Activated CD8-positive, alpha-beta memory T cell treated with anti-CD3 and anti-CD28 coated beads, Interleukin-2, amount 50 U/mL, for 48 hours (primary cell): ENCODE measurements at regions not wholly inside any gene's neighbourhood (a gene's known extent, or its start where the extent isn't known, plus 50 kb on each side); places are given as distances from the start of the nearest gene placed in this dataset.
"Not testable (repeated sequence)": the region's sequence is repeated elsewhere in the genome, so short reads cannot be mapped to it uniquely, and the experiment has no call there.

Experiments used
- DNase-seq: peaks from one replicate; pipeline ENCODE4 v3.0.0-alpha.2; 2020

DNA sequence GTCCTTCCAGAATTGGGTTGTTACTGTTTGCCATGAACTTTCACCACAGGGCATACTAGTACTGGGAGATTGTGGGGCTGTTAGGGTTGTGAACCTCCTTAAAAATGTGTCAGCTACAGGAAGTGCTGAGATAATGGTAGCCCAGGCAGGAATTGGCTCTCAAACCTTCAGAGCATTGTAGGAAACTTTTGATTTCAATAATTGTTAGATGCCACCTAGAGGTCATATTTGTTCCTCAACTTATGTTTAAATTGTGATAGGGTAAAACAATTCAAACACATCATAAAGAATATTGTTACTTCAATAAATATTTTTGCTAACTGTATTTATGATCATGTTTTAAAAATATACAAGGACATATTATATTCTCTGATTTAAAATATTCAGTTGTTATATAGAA, 594.6 kb downstream of the ADCYAP1 start:
- no peak for DNase-seq

DNA sequence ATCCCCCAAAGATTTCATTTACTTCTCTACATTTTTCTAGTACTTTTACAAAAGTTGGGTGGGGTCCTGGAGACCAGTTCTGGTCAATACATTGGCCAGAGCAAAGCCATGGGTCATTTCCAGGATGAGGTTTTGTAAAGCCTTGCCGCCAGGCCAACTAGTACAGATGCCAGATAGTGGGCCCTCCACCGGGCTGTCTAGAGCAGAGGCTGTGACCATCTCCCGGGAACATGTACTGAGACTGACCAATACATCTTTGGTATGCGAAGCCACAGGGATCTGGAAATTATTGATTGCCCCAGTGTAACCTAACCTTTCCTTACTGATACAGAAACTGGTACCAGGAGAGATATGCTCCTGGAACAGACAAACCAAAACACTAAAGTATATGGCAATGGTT, 599.2 kb downstream of the ADCYAP1 start:
- DNase-seq: no peak

DNA sequence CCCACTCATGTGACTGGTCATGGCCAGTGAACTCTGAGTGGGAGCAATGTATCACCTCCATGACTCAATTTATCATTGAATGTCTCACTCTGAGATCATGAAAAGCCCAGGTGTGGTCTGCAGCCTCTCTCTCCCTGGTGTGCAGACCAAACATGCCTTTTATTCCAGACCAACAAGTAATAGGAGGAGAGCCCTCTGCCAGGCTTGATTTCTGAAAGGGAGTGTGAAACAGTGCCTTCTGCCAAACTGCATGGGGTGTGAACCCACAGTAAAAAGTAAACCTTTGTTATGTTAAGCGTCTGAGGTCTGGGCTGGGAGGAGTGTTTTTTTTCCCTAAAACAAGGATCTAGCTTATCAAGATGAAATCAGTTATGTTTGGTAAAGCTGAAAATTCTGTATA, 601.2 kb downstream of the ADCYAP1 start:
- DNase-seq: no peak

DNA sequence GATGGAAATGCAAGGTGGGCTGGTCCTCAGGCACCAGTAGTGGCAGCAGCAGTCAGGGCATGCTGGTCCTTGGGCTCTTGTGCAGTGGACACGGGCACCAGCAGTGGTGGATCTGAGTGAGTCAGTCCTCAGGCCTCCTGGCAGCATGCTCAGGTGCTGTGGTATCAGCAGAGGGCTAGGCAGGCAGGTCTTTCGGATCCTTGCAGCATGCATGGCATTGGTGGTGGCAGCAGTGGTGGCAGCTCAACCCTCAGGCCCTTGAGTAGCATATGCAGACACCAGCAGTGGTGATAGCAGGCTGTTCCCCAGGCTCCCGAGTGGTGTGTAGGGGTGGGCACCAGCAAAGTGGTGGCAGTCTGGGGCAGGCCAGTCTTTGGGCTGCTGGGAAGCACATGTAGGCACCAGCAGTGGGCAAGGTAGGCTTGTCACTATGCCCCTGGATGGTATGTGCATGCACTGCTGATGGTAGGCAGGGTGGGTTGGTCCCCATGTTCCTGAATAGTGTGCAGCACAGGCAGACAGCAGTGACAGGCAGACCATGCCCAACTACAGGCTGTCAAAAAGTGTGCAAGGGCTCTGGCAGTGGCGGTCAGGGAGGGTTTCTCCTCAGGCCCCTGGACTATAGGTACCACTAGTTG, 606.0 kb downstream of the ADCYAP1 start:
- no peak for DNase-seq

DNA sequence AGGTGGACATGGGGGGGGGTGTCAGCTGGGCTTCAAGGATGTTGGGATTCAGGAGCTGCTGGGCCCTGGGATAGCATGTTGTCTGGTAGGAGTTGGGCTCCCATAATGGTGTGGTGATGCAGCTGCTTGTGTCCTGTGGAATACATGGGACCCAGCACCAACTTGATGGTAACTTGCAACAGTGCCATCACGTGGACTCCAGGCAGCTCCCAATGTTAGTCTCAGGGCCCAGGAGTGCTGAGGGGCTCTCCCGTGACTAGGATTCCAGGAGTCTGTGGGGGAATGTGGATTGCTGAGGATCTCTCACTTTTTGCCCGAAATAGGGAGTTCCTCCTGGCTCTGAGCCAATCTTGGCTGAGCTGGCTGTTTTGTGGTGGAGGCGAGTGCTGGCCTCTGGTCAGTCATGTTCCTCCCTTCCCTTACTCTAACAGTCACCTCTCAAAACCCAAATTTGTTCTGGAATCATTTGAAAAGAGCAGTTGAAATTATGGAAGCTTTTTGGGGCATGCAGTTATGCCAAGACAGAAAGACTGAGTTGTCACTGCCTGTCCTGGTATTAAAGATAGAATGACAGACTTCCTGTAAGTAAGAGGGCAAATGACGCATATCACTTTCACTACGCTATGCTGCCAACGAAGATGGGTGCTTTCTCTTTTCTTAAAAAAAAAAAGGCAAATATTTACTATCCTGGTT, 607.1 kb downstream of the ADCYAP1 start:
- DNase-seq: no peak

DNA sequence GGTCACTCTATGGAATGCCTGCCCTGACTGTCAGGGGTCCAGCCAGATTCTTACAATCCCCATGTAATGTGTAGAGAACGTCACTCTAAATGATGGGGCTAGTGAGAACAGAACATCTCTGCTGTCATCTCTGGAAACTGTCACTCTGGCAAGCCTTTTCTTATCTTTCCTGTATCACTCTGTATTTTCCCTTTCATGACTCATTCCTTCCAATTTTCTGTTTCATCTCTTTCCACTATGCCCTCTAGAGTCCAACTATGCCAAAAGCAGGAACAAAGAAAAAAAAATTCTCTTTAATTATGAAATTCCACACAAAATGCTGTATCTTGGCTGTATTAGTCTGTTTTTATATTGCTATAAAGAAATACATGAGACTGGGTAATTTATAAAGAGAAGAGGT, 608.8 kb downstream of the ADCYAP1 start:
- DNase-seq: no peak

DNA sequence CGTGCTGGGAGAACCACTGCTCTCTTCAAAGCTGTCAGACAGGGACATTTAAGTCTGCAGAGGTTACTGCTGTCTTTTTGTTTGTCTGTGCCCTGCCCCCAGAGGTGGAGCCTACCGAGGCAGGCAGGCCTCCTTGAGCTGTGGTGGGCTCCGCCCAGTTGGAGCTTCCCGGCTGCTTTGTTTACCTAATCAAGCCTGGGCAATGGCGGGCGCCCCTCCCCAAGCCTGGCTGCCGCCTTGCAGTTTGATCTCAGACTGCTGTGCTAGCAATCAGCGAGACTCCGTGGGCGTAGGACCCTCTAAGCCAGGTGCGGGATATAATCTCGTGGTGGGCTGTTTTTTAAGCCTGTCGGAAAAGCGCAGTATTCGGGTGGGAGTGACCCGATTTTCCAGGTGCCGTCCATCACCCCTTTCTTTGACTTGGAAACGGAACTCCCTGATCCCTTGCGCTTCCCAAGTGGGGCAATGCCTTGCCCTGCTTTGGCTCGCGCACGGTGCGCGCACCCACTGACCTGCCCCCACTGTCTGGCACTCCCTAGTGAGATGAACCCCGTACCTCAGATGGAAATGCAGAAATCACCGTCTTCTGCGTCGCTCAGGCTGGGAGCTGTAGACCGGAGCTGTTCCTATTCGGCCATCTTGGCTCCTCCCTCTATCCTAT, 617.0 kb downstream of the ADCYAP1 start:
- DNase-seq: not testable (repeated sequence)

DNA sequence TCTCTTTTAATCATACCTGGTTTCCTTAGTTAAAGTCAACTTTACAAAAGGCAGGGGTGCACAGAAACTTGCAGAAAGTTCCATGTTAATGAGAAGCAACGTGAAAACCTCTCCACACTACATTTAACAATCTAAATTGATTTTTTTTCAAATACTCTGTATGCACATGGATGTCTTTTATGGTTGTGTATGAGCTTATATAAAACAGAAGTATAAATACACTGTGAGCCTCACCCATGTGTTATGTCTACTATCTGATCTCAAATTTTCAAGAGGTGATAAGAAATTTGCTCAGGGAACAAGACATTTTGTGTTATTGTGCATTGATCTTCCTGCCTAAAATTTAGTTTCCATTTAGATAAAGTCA, 617.6 kb downstream of the ADCYAP1 start:
- DNase-seq: no peak

DNA sequence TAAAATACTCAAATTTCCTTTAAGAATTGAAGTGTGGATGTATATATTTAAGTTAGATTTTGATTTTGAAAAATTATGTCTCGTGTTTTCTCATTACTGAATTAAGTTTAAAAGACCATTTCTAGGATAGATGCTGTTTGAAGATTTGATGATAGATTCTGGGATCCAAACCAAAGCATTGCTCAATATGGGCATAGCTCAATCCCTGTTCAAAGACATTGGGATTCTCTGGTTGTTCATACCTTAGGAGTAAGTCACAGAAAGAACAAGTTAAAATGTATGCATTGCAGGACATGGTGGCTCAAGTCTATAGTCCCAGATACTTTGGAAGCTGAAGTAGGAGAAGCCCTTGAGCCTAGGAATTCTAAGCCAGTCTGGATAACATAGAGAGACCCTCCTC, 622.3 kb downstream of the ADCYAP1 start:
- DNase-seq: no peak

DNA sequence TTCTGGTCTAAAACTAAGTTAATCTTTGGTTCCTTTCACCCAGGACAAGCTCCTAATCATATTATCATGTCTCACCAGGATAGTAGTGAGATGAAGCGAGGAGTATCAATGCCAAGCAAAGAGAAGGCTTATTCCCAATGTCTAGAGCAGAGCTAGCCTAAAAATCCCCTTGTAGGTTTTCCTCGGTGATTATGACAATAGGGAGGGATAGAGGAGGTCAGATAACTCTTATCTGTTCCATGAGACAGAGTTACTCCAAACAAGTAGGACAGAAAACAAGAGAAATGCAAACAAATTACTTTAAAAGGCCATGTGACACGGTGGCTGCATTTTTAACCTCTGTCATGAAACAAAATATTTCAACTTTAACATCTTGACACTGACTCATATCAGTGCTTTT, 623.1 kb downstream of the ADCYAP1 start:
- DNase-seq: no peak

DNA sequence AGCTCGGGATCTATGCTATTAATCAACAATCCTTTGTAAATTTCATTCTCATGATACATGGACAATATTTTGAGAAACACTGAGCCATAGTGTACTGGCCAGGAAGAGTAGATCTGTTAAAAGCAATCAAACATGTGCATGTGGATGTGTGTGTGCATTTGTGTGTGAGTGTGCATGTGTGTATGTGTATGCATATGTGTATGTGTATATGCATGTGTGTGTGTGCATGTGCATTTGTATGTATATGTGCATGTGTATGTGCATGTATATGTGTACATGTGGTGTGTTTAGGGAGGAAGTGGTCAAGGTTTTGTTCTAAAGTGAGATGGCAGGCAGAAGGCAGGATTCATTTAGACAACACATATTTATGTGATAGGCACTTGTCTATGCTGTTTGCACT, 623.8 kb downstream of the ADCYAP1 start:
- DNase-seq: no peak

DNA sequence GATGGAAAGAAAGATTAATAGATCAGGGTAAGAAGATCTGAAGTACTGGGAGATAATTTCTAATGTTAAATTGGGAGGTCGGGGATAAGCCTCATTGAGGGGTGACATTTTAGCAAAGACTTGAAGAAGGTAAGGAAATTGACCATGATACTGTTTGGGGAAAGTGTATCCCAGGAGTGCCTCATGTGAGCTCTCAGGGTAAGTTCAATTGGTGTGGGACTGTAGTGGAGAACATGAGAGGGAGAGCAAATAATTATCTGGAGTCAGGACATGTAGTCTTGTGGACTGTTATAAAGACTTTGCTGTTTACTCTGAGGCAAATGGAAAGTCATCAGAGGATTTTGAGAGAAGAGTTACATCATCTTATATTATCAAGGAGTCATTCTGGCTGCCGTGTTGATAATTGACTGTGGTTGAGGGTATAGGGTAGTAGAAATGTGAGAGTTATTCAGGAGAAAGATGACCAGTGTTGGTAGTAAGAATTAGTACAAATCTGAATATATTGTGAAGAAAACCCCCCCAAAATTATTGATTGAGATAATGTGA, 624.4 kb downstream of the ADCYAP1 start:
- no peak for DNase-seq

DNA sequence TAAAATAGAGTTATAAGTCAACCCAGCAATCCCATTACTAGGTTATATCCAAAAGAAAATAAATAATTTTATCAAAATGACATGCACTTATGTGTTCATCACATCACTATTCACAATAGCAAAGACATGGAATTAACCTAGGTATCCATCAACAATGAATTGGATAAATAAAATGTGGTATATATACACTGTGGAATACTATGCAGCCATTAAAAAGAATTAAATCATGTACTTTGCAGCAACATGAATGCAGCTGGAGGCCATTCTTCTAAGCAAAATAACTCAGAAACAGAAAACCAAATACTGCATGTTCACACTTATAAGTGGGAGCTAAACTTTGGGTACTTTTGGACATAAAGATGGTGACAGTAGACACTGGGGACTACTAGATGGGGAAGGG, 626.0 kb downstream of the ADCYAP1 start:
- no peak for DNase-seq

DNA sequence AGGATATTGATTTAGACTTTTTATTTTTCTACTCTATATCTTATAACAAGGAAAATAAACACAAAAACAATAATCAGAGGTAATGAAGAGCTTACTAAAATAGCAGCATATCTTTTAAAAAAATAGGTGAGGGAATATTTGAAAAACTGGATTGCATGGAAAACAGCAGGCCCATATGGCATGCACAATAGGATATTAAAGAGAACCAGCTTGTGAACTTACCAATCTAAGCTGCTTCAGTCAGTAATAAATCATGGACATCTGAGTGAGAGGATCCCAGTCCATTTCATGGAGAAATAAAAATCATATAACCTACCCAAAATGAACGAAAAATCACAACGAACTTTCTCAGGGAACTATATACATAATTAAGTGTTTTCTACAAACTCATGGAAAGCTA, 634.6 kb downstream of the ADCYAP1 start:
- no peak for DNase-seq

DNA sequence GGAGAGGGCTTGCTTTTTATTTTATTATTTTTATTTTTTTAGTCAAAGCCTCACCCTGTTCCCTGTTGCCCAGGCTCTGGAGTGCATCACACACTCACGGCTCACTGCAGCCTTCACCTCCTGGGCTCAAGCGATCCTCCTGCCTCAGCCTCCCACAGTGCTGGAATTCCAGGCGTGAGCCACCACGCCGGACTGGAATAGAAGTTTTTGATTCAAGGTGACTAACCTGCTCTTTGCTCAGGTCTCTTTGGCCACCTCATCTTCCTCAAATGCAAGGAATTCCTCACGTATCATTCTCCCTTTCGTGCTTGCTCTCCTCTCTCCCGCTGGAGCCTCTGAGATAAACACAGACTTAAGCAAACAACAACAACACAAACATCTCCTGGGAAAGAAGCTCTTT, 636.8 kb downstream of the ADCYAP1 start:
- no peak for DNase-seq

DNA sequence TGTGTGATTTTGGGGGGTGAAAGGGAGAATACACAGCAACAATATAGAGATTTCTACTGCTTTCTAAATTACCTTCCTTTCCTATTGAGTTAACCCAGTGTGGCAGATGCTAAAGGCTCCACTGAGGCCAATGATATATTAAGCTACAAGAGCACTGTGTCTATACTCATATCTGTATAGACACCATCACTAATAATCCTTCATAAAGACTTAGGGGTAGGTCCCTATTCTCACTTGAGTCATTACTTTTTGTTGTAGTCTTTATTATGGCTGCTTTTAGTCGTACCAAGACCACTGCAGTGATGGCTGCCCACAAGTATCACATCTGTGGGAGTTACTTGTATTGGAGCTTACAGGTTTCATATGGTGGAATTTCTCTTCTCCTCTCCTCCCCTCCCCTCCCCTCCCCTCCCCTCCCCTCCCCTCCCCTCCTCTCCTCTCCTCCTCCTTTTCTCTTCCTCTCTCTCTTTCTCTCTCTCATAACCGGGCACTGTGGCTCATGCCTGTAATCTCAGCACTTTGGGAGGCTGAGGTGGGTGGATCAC, 637.6 kb downstream of the ADCYAP1 start:
- no peak for DNase-seq

DNA sequence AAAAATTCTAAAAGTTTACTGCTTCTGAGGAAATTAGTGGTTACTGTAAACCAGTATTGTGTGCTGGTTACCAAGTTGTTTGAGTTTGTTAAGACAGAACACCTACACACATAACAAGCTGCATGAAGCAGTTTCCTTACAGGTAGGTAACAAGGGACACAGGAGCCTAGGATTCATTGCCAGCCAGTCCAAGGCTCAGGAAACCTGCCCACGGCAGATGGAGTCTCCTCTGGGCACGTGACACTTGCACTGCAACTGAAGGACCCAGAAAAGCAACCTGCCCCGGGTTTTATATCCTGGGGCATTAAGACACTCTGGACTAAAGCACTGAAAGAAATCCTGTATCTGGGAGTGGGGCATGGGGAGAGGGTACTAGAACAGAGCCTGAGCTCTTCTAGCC, 639.3 kb downstream of the ADCYAP1 start:
- no peak for DNase-seq

DNA sequence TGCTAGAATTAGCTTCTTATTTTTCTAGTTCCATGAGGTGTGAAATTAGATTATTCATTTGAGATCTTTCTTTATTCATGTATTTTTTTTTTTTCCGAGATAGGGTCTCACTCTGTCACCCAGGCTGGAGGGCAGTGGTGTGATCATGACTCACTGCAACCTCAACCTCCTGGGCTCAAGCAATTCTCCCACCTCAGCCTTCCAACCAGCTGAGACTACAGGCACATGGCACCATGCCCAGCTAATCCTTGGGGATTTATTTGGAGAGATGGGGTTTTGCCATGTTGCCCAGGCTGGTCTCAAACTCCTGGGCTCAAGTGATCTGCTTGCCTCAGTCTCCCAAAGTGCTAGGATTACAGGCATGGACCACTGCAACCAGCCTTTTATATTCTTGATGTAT, 653.0 kb downstream of the ADCYAP1 start:
- DNase-seq: not testable (repeated sequence)

DNA sequence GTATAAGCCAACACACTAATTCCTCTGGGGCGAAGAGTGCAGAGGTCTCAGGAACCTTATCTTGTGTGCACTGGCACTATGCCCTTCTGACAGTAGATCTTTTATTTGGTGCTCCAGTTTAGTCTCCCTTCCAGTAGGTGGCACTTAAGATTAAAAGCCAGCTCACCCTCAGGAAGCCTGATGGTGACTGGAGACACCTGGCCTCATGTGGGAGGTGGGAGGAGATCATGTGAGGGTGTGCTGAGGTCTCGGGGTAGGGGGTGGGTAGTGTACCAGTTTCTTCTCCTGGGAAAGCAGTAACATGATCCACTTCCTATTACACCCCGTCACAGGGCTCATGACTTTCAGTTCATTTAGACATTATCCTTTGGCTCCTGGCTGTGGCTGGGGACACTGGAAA, 654.9 kb downstream of the ADCYAP1 start:
- DNase-seq: no peak

DNA sequence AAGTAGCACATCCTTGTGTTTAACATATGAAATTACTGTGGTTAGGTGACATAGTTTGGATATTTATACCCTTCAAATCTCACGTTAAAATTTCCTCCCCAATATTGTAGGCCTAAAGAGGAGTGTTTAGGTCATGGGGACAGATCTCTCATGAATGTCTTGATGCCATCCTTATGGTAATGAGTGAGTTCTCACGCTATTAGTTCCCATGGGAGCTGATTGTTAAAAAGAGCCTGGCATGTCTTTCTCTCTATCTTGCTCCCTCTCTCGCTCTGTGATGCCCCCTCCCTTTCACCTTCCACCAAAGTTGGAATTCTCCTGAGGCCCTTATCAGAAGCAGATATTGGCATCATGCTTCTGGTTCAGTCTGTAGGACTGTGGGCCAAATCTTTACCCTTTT, 660.1 kb downstream of the ADCYAP1 start:
- no peak for DNase-seq

DNA sequence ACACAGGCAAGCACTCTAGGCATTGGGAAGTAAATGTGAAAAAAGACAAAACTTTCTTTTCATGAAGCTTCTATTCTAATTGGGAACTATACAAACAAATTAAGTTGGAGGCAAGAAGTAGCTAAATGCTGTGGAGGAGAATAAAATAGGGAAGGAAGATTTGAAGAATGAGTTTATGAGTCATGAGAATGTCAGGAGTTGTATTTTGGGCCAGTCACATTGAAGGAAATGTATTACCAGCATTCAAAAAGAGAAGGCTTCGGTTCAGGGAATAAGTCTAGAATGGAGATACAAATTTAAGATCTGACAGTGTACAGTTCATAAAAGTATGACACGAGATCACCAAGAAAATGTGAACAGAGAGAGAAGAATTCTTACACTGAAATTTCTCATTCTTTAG, 666.5 kb downstream of the ADCYAP1 start:
- DNase-seq: no peak

DNA sequence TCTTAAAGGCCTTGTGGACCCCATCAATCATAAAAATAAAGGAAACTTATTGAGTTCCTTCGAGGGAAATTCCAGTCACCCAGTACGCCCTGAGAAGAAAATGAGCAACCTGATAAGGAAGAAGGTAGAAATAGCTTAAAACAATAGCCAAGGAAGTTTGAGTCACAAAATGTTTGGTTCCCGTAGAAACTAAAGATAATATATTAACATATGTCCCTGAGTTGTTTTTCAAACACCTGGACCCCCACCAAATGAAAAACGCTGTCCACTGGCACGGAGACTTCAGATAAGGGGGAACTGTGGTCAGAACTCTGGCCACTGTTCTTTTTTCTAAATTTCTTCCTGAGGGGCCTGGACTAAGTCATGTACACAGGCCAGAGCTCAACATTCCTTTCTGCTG, 669.1 kb downstream of the ADCYAP1 start:
- no peak for DNase-seq

DNA sequence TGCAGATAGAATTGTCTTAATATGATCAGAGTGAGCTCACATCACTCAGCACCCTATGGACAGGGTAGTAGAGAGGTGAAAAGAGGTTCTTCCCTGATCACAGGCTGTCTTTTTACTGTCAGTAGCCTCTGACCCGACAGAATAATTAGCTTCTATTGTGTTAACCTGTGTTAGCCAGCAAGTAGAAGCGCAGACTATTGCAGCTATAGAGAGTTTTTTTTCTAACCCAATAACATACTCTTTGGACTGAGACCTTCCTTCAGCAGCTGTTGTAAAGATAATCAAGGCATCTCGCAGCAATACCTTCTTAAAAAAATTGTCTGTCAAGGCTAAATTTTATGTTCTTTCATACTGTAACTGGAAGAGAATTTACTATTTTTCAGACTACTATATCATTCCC, 670.4 kb downstream of the ADCYAP1 start:
- no peak for DNase-seq

DNA sequence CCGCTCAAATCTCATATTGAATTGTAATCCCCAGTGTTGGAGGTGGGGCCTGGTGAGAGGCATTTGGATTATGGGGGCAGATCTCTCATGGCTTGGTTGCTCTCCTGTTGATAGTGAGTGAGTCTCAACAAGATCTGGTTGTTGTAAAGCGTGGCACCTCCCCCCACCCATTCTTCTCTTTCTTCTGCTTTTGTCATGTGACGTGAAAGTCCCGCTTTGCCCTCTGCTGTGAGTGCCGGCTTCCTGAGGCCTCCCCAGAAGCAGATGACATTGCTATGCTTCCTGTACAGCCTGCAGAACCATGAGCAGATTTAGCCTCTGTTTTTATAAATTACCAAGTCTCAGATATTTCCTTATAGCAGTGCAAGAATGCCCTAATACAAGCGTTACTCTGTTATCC, 673.8 kb downstream of the ADCYAP1 start:
- DNase-seq: no peak
